Astrocyte of the spinal cord (primary cell): ENCODE measurements at regions not wholly inside any gene's neighbourhood (a gene's known extent, or its start where the extent isn't known, plus 50 kb on each side); places are given as distances from the start of the nearest gene placed in this dataset.

Source experiments
- DNase-seq: peaks from one replicate; pipeline ENCODE4 v3.0.0; 2011; ENCODE audit warnings: low read depth, low spot score
- H3K4me3 ChIP-seq: 2 replicates; pipeline ENCODE4 v1.5.1; 2011; ENCODE audit warnings: low read depth, mild to moderate bottlenecking, low read length, moderate library complexity
- CTCF ChIP-seq: IDR thresholded peaks from 2 replicates; pipeline ENCODE4 v1.5.1; 2012; ENCODE audit warnings: low read depth, mild to moderate bottlenecking, low read length, inconsistent platforms
- in situ Hi-C: cut with HindIII; loops from 2 replicates; pipeline ENCODE4 v1.10.0; 2017; ENCODE audit warnings: low sequenced_read_pairs

GRCh38 chr14:65231286-65231980 lies 129.1 kb upstream of the MAX start:
- no peak for DNase-seq
- in situ Hi-C loops: no loop called here
- TF ChIP-seq CTCF: no peak
- H3K4me3 ChIP-seq: no peak overlapping the region

GRCh38 chr14:65234752-65235361 lies 132.5 kb upstream of the MAX start:
- no peak for DNase-seq
- in situ Hi-C loops: no loop called here
- H3K4me3 ChIP-seq: no peak overlapping the region
- no peak for TF ChIP-seq CTCF

- no peak for TF ChIP-seq CTCF
- no peak for DNase-seq
- in situ Hi-C loops: no loop called here
- H3K4me3 ChIP-seq: no peak overlapping the region
These were observed 134.9 kb upstream of the MAX start for GRCh38 chr14:65237023-65237814.

- no peak overlapping the region for H3K4me3 ChIP-seq
- in situ Hi-C loops: no loop called here
- DNase-seq: no peak
- no peak for TF ChIP-seq CTCF
These were observed 135.6 kb upstream of the MAX start for GRCh38 chr14:65237941-65238340.

GRCh38 chr14:65238456-65238855 lies 136.1 kb upstream of the MAX start:
- DNase-seq: peak; percentile 80
- in situ Hi-C loops: no loop called here
- TF ChIP-seq CTCF: no peak
- no peak overlapping the region for H3K4me3 ChIP-seq

GRCh38 chr14:65239143-65239937 lies 137.0 kb upstream of the MAX start:
- TF ChIP-seq CTCF: no peak
- no peak overlapping the region for H3K4me3 ChIP-seq
- DNase-seq: peak; percentile 62
- in situ Hi-C loops: no loop called here
